ENCODE measurements at regions not wholly inside any gene's neighbourhood (a gene's known extent, or its start where the extent isn't known, plus 50 kb on each side); places are given as distances from the start of the nearest gene placed in this dataset.

- TF ChIP-seq CTCF (IDR thresholded peaks at IDR 0.05 in 8 of 11, conservative IDR thresholded peaks at IDR 0.05 in 3 of 11) (no peak), POLR2A (IDR thresholded peaks at IDR 0.05) (no peak), POLR2AphosphoS5 (IDR thresholded peaks at IDR 0.05) (no peak)
These were observed 161.0 kb upstream of the ATXN1 start for GRCh38 chr6:16922282-16922681.
